Central memory CD8-positive, alpha-beta T cell (primary cell): ENCODE measurements at regions not wholly inside any gene's neighbourhood (a gene's known extent, or its start where the extent isn't known, plus 50 kb on each side); places are given as distances from the start of the nearest gene placed in this dataset.
"Not testable (repeated sequence)": the region's sequence is repeated elsewhere in the genome, so short reads cannot be mapped to it uniquely, and the experiment has no call there.

Source experiments
- ATAC-seq: fragments of 150-1000 bp; cut with Tn5 transposase; replicated peaks from 2 replicates; pipeline ENCODE4 v1.10.0; 2022; ENCODE audit warnings: mild to moderate bottlenecking, moderate FRiP score, moderate number of reproducible peaks; ENCODE audit not compliant: poor library complexity, severe bottlenecking; ENCODE audit errors: extremely low read depth
- DNase-seq, 2 donors: peaks; one replicate each; pipeline ENCODE4 v3.0.0; 2021; ENCODE audit warnings: low spot score in 2 of 2
- H3K27ac Mint-ChIP-seq: one replicate; pipeline ENCODE4 v1.8.0; 2022; ENCODE audit warnings: low read depth, mild to moderate bottlenecking, moderate library complexity, mixed read lengths
- H3K27me3 Mint-ChIP-seq: one replicate; pipeline ENCODE4 v1.8.0; 2022; ENCODE audit warnings: mixed read lengths
- H3K36me3 Mint-ChIP-seq: one replicate; pipeline ENCODE4 v1.8.0; 2022; ENCODE audit warnings: mild to moderate bottlenecking, moderate library complexity, mixed read lengths; ENCODE audit not compliant: insufficient read depth
- H3K4me1 Mint-ChIP-seq: one replicate; pipeline ENCODE4 v1.8.0; 2022; ENCODE audit warnings: mixed read lengths
- H3K4me3 Mint-ChIP-seq: one replicate; pipeline ENCODE4 v1.8.0; 2022; ENCODE audit warnings: mild to moderate bottlenecking, moderate library complexity, mixed read lengths
- H3K9me3 Mint-ChIP-seq: one replicate; pipeline ENCODE4 v1.8.0; 2022; ENCODE audit warnings: mixed read lengths

DNA sequence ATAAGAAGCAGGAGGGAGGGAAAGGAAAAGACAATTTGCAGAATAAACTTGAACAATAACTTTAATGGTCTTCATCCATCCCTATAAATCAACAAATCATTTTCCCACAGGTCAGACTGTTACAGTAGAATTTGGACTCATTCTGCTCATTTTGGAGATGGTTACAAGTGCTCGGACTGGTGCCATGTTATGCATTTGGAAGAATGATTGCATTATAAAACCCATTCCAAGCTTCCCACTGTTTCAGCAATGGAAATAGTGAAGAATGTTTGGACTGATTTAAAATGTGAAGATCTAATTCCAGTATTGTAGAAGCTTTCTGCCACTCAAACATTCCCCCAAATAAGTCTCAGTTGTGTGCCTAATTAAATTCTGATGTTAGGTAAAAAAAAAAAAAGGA, 99.7 kb upstream of the ZEB1 start:
- H3K4me1 Mint-ChIP-seq = no peaks in the 10 kb centered on the region
- no peak overlapping the region for H3K27ac Mint-ChIP-seq

DNA sequence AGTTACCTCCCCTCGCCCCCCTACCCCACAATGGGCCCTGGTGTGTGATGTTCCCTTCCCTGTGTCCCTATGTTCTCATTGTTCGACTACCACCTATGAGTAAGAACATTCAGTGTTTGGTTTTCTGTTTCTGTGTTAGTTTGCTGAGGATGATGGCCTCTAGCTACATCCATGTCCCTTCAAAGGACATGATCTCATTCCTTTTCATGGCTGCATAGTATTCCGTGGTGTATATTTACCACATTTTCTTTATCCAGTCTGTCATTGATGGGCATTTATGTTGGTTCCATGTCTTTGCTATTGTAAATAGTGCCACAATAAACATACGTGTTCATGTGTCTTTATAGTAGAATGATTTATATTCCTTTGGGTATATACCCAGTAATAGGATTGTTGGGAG, 90.2 kb upstream of the ZEB1 start:
- not testable (repeated sequence) for H3K27ac Mint-ChIP-seq, H3K4me3 Mint-ChIP-seq, H3K4me1 Mint-ChIP-seq, DNase-seq, H3K36me3 Mint-ChIP-seq, ATAC-seq
- peaks cover 13% of the 10 kb centered on the region for H3K9me3 Mint-ChIP-seq
- peaks cover 53% of the 10 kb centered on the region for H3K27me3 Mint-ChIP-seq

More for the DNA sequence above, 99.7 kb upstream of the ZEB1 start:
- H3K4me3 Mint-ChIP-seq = no peak overlapping the region
- no peaks in the 10 kb centered on the region for H3K36me3 Mint-ChIP-seq
- peaks cover 10% of the 10 kb centered on the region for H3K27me3 Mint-ChIP-seq
- ATAC-seq (no peak), DNase-seq (no peak)
- H3K9me3 Mint-ChIP-seq = no peaks in the 10 kb centered on the region

DNA sequence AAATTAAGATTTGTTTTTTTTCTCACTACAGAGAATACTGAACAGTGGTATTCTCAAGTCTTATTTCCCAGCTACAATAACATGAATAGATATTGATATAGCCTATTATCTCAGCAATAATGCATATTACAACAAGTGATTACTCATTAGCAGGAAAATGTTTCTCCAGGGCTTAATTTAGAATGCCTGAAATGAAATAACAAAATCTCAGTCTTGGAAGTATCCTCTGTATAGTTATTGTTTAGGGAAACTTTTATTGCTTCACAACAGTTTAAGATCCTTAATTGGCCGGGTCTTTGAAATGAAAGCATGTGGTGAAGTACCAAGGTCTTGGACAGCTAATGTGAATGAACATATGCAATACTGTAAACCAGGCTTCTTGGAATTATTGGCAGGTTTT, 79.1 kb upstream of the ZEB1 start:
- H3K27ac Mint-ChIP-seq = no peak overlapping the region
- H3K9me3 Mint-ChIP-seq = peaks cover 2% of the 10 kb centered on the region
- DNase-seq = no peak
- no peak for ATAC-seq
- peaks cover 10% of the 10 kb centered on the region for H3K27me3 Mint-ChIP-seq
- H3K36me3 Mint-ChIP-seq = no peaks in the 10 kb centered on the region
- no peaks in the 10 kb centered on the region for H3K4me1 Mint-ChIP-seq
- no peak overlapping the region for H3K4me3 Mint-ChIP-seq

DNA sequence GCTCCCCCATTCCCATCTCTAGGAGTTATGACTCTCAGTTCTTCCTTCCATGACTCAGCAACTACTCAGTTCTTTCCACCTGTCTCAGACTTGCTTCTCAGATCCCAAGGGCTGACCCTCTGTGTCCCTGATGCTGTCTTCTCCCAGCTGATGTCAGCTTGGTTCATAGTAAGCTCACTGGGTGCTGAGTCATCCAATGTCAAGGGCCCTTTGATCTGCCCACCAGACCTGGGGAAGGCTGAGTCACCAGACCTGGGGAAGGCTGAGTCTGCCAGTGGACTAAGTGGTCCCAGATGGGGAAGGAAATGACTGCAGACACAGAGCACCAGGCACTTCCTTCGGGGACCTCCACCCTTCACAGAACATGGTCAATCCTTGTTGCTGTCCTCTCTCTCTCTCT, 76.1 kb upstream of the ZEB1 start:
- Mint-ChIP-seq H3K4me3 (no peak overlapping the region), H3K4me1 (no peaks in the 10 kb centered on the region), H3K9me3 (peaks cover 1% of the 10 kb centered on the region), H3K27me3 (peaks cover 10% of the 10 kb centered on the region), H3K36me3 (no peaks in the 10 kb centered on the region), H3K27ac (no peak overlapping the region)
- ATAC-seq (no peak), DNase-seq (no peak)

DNA sequence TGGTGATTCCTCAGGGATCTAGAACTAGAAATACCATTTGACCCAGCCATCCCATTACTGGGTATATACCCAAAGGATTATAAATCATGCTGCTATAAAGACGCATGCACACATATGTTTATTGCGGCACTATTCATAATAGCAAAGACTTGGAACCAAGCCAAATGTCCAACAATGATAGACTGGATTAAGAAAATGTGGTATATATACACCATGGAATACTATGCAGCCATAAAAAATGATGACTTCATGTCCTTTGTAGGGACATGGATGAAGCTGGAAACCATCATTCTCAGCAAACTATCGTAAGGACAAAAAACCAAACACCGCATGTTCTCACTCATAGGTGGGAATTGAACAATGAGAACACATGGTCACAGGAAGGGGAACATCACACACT, 67.9 kb upstream of the ZEB1 start:
- H3K4me3 Mint-ChIP-seq, H3K9me3 Mint-ChIP-seq, H3K4me1 Mint-ChIP-seq, H3K27ac Mint-ChIP-seq, DNase-seq, H3K36me3 Mint-ChIP-seq, ATAC-seq: not testable (repeated sequence)
- peaks cover 39% of the 10 kb centered on the region for H3K27me3 Mint-ChIP-seq

DNA sequence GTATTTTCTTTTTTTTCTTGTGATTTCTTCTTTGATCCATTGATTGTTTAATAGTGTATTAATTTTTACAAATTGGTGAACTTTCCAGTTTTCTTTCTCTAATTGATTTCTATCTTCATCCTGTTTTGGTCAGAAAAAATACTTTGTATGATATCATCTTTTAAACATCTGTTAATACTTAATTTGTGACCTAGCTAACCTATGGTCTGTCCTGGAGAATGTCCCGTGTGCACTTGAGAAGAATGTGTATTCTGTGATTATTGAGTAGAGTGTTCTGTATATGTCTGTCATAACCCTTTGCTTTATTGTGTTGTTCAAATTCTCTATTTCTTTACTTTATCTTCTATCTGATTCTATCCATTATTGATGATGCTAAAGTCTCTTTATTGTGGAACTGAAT, 65.8 kb upstream of the ZEB1 start:
- no peak for DNase-seq
- no peak for ATAC-seq
- H3K36me3 Mint-ChIP-seq = no peaks in the 10 kb centered on the region
- no peak overlapping the region for H3K27ac Mint-ChIP-seq
- peaks cover 46% of the 10 kb centered on the region for H3K27me3 Mint-ChIP-seq
- H3K4me1 Mint-ChIP-seq = no peaks in the 10 kb centered on the region
- H3K9me3 Mint-ChIP-seq = peaks cover under 1% of the 10 kb centered on the region
- no peak overlapping the region for H3K4me3 Mint-ChIP-seq

DNA sequence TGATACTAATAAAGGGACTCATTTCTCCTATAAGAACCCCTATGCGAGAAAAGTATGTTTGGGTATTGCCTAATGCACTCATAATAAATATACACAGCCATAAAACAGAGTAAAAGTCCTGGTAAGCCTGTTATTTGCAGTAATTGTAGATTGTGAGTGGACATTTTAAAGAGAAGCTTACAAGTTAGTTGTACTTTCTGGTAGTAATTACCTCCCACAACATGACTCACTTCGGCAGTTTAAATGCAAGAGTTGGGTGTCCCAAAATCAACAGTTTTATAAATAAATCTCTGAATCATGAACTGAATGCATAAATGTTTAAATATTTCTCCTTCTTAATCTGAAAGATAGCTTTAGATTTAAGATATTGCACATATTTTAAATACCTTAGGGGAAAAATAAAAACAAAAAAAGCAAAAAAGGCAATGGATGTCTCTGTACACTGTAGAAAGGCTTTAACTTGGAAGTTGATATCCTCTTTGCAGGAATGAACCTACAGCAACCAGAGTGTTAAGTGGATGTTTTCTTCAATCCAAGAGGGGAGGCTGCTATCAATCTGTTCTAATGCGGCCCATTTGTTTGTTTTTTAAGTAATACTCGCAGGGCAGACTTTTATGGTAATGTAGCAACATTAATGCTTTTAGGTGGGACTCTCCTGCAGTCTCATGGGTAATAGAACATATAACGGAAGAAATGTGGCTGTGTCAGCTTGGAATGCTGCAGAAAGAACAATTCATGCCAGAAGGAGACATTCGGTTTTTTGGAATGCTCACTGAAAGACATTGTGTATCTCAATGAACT, 57.3 kb upstream of the ZEB1 start:
- H3K36me3 Mint-ChIP-seq = no peaks in the 10 kb centered on the region
- H3K27ac Mint-ChIP-seq = no peak overlapping the region
- no peaks in the 10 kb centered on the region for H3K4me1 Mint-ChIP-seq
- H3K9me3 Mint-ChIP-seq = no peaks in the 10 kb centered on the region
- H3K4me3 Mint-ChIP-seq = no peak overlapping the region
- H3K27me3 Mint-ChIP-seq = peaks cover 61% of the 10 kb centered on the region
- DNase-seq = no peak
- no peak for ATAC-seq

DNA sequence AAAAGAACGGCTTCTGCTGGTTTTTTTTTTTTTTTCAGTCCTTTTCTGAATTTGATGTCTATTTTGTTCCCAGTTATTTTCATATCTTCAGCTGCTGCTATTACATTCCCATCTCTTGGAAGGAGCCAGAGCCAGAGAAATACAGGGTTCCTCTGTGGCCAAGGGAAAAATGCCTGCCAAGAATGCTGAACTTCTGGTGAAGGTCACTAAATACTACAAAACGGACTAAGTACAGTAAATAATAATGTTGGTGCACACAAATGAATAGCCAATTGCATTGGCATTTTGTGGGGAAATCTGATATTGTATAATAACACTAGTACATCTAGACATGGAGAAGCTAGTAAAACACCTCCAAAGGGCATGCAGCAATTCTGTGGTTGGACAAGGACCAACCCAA, 56.3 kb upstream of the ZEB1 start:
- Mint-ChIP-seq H3K4me1 (no peaks in the 10 kb centered on the region), H3K9me3 (no peaks in the 10 kb centered on the region), H3K27ac (no peak overlapping the region), H3K36me3 (no peaks in the 10 kb centered on the region), H3K27me3 (peaks cover 51% of the 10 kb centered on the region), H3K4me3 (no peak overlapping the region)
- DNase-seq (no peak), ATAC-seq (no peak)

DNA sequence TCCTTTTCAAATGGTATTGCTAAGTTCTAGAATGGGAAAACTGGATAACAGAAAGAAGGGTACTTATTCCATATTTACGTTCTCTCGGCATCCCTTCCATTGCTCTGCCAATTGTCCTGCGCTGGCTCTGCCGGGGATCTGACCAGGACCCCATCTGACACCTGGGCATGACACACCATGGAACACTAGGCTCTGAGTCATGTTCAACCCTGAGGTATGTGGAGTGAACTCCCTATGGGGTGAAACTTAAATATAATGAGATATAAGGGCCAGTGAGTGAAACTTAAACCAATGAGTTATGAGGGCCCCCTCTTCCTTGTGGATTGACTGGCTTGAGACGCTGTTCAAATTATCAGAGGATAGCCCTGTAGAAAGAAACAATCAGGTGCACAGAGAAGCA, 55.1 kb upstream of the ZEB1 start:
- no peak overlapping the region for H3K4me3 Mint-ChIP-seq
- DNase-seq = no peak
- no peaks in the 10 kb centered on the region for H3K9me3 Mint-ChIP-seq
- no peaks in the 10 kb centered on the region for H3K4me1 Mint-ChIP-seq
- no peak for ATAC-seq
- peaks cover 39% of the 10 kb centered on the region for H3K27me3 Mint-ChIP-seq
- H3K36me3 Mint-ChIP-seq = no peaks in the 10 kb centered on the region
- H3K27ac Mint-ChIP-seq = no peak overlapping the region

DNA sequence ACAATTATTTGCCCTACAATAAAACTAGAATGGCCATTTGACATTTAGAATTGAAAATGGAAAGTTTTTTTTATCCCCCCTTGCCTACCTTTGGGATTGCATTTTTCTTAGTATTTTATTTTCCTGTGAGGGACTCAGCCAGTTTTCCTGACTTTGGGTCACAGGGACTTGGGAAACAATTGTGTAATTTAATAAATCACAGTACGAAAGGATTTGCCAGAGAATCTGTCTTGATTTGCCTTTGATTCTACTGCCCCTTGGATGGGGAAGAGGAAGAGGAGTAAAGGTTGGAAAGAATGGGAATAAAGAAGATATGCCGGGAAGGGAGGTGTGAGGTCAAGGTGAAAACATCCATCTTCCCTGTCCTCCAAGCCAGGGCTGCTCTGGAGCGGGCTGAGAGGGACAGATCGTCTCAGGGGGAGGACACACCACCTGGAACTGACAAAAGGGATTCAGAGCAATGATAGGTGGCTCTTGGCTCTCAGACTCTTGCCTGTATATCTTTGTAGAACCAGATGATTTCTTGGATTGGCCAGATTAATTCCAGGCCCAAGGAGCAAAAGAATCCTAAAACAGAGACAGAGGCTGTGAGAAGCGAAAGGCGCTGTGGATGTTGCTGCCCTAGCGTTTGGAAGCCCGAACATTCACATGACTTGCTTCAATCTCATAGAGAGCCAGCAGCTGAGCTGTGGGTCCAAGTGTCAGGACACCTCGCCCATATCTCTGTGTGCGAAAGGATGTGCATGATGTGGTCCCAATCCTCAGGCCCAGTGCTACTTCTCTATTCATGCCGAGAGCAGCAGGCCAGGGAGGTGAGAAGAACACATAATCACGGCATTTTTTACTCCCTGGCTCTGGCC, 50.3 kb upstream of the ZEB1 start:
- Mint-ChIP-seq H3K36me3 (no peaks in the 10 kb centered on the region), H3K4me3 (no peak overlapping the region), H3K9me3 (peaks cover 5% of the 10 kb centered on the region), H3K27ac (no peak overlapping the region), H3K27me3 (no peaks in the 10 kb centered on the region), H3K4me1 (no peaks in the 10 kb centered on the region)
- DNase-seq (no peak), ATAC-seq (no peak)
